IMR-90 (cell line): ENCODE measurements at regions not wholly inside any gene's neighbourhood (a gene's known extent, or its start where the extent isn't known, plus 50 kb on each side); places are given as distances from the start of the nearest gene placed in this dataset.

Source experiments
- CEBPB ChIP-seq: IDR thresholded peaks from 2 replicates; pipeline ENCODE4 v1.6.1; 2012; ENCODE audit warnings: low read depth, low read length, improper control_type of control experiment
- NFE2L2 ChIP-seq: fragments of 150-350 bp; IDR thresholded peaks from 2 replicates; pipeline ENCODE4 v1.6.1; 2016; ENCODE audit warnings: low read depth, mild to moderate bottlenecking, low read length
- POLR2A ChIP-seq: IDR thresholded peaks from 2 replicates; pipeline ENCODE4 v1.6.1; 2012; ENCODE audit warnings: mild to moderate bottlenecking, low read depth, low read length
- RAD21 ChIP-seq: IDR thresholded peaks from 2 replicates; pipeline ENCODE4 v1.6.1; 2012; ENCODE audit warnings: low read length, improper control_type of control experiment
- RCOR1 ChIP-seq: IDR thresholded peaks from 2 replicates; pipeline ENCODE4 v1.6.1; 2012; ENCODE audit warnings: mild to moderate bottlenecking, low read length, improper control_type of control experiment; ENCODE audit not compliant: insufficient replicate concordance
- RFX5 ChIP-seq: IDR thresholded peaks from 2 replicates; pipeline ENCODE4 v1.8.0; 2012; ENCODE audit warnings: low read depth, mild to moderate bottlenecking, low read length, moderate library complexity
- SMC3 ChIP-seq: fragments of 150-350 bp; IDR thresholded peaks from 2 replicates; pipeline ENCODE4 v1.6.1; 2016; ENCODE audit warnings: low read depth, mild to moderate bottlenecking, antibody characterized with exemption, low read length, moderate library complexity
- USF2 ChIP-seq: fragments of 150-350 bp; IDR thresholded peaks from 2 replicates; pipeline ENCODE4 v1.6.1; 2017; ENCODE audit warnings: mild to moderate bottlenecking, antibody characterized with exemption, low read length, low read depth
- TF ChIP-seq, protein P1 (sequence below): conservative IDR thresholded peaks from 2 replicates; pipeline ENCODE4 v1.5.1; 2012; ENCODE audit warnings: mild to moderate bottlenecking, low read depth, low read length, improper control_type of control experiment

DNA sequence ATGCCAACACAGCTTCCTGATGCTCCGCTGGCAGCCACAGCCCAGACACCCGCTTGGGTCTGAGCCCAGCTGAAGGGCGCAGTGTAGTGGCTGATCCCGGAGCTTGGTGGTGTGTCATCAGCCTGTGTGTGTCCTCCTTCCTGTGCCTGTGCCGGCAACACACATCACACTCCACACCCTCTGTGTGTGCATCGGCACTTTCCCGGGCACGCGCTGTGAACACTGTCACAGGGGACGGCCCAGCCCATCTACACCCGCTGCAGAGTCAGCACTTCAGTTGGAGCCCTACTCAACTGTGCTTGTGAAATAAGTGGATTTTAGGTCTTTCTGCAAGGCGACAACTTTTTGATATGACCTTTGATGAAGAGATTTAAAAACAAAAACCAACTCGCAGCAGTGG is 189.4 kb downstream of the IRX2 start:
- no peak for TF ChIP-seq SMC3
- TF ChIP-seq, protein P1, sequence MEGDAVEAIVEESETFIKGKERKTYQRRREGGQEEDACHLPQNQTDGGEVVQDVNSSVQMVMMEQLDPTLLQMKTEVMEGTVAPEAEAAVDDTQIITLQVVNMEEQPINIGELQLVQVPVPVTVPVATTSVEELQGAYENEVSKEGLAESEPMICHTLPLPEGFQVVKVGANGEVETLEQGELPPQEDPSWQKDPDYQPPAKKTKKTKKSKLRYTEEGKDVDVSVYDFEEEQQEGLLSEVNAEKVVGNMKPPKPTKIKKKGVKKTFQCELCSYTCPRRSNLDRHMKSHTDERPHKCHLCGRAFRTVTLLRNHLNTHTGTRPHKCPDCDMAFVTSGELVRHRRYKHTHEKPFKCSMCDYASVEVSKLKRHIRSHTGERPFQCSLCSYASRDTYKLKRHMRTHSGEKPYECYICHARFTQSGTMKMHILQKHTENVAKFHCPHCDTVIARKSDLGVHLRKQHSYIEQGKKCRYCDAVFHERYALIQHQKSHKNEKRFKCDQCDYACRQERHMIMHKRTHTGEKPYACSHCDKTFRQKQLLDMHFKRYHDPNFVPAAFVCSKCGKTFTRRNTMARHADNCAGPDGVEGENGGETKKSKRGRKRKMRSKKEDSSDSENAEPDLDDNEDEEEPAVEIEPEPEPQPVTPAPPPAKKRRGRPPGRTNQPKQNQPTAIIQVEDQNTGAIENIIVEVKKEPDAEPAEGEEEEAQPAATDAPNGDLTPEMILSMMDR, result no peak
- TF ChIP-seq POLR2A, result no peak
- TF ChIP-seq RCOR1, result no peak
- TF ChIP-seq USF2, result no peak
- TF ChIP-seq RAD21, result no peak
- no peak for TF ChIP-seq CEBPB
- no peak for TF ChIP-seq RFX5
- TF ChIP-seq NFE2L2, result no peak
